PC-3 (cell line): ENCODE measurements at regions not wholly inside any gene's neighbourhood (a gene's known extent, or its start where the extent isn't known, plus 50 kb on each side); places are given as distances from the start of the nearest gene placed in this dataset.

ENCODE experiments used
- ATAC-seq: fragments of 200-7000 bp; cut with Tn5 transposase; 2 replicates; pipeline ENCODE4 v1.9.1; 2020; ENCODE audit warnings: mild to moderate bottlenecking, moderate library complexity
- BruUV-seq: library from RNA; stranded (reverse); fragments of 400-500 nt; replicated peaks from 2 replicates; lab custom pipeline; 2021; lab: Mats Ljungman, UMichigan
- CTCF ChIA-PET: fragments of 300-600 bp; sonication (Branson Sonifier 250); formaldehyde crosslinking; loops from one replicate; lab custom pipeline; 2022; ENCODE audit warnings: antibody characterized with exemption; lab: Charles Lee
- POLR2A ChIA-PET: fragments of 300-600 bp; sonication (Branson Sonifier 250); formaldehyde crosslinking; loops from one replicate; lab custom pipeline; 2022; ENCODE audit warnings: antibody characterized with exemption; ENCODE audit not compliant: unreplicated experiment; lab: Charles Lee
- DNase-seq: peaks from one replicate; pipeline ENCODE4 v3.0.0-alpha.2; 2015
- H2AFZ ChIP-seq: fragments of 300-600 bp; sonication (generic); 2 replicates; pipeline ENCODE4 v1.6.0; 2016; ENCODE audit warnings: antibody characterized with exemption, low read length
- H3F3A ChIP-seq: fragments of 300-600 bp; sonication (generic); one replicate; pipeline ENCODE4 v1.6.0; 2017; ENCODE audit warnings: antibody characterized with exemption, low read length, control low read depth, mild to moderate bottlenecking; ENCODE audit not compliant: unreplicated experiment
- H3K27ac ChIP-seq: fragments of 300-600 bp; sonication (generic); 2 replicates; pipeline ENCODE4 v1.5.1; 2016; ENCODE audit warnings: mild to moderate bottlenecking, low read length
- H3K27me3 ChIP-seq: fragments of 300-600 bp; sonication (generic); 2 replicates; pipeline ENCODE4 v1.6.1; 2016; ENCODE audit warnings: low read length, mixed read lengths
- H3K36me3 ChIP-seq: fragments of 300-600 bp; sonication (generic); 2 replicates; pipeline ENCODE4 v1.6.1; 2016; ENCODE audit warnings: low read depth, mixed run types, low read length, mixed read lengths
- H3K4me1 ChIP-seq: fragments of 300-600 bp; sonication (generic); 2 replicates; pipeline ENCODE4 v1.5.1; 2016; ENCODE audit warnings: low read length; ENCODE audit not compliant: insufficient read depth
- H3K4me2 ChIP-seq: fragments of 300-600 bp; sonication (generic); 2 replicates; pipeline ENCODE4 v1.6.0; 2016; ENCODE audit warnings: low read length
- H3K4me3 ChIP-seq: fragments of 300-600 bp; sonication (generic); 2 replicates; pipeline ENCODE4 v1.5.1; 2016; ENCODE audit warnings: mild to moderate bottlenecking, low read length, mixed read lengths
- H3K79me2 ChIP-seq: fragments of 300-600 bp; sonication (generic); 2 replicates; pipeline ENCODE4 v1.6.1; 2017; ENCODE audit warnings: low read length, mixed read lengths
- H3K9ac ChIP-seq: fragments of 300-600 bp; sonication (generic); 2 replicates; pipeline ENCODE4 v1.6.0; 2016; ENCODE audit warnings: mild to moderate bottlenecking, low read length
- H3K9me2 ChIP-seq: fragments of 300-600 bp; sonication (generic); replicated peaks from 2 replicates; pipeline ENCODE4 v1.6.1; 2016; ENCODE audit warnings: mixed run types, low read length, mixed read lengths
- H3K9me3 ChIP-seq: fragments of 300-600 bp; sonication (generic); 2 replicates; pipeline ENCODE4 v1.6.1; 2016; ENCODE audit warnings: low read length, mixed read lengths
- H4K20me1 ChIP-seq: fragments of 300-600 bp; sonication (generic); 2 replicates; pipeline ENCODE4 v1.6.1; 2016; ENCODE audit warnings: low read length, mixed read lengths
- CTCF ChIP-seq: fragments of 300-600 bp; sonication (generic); conservative IDR thresholded peaks from 2 replicates; pipeline ENCODE4 v1.5.1; 2017; ENCODE audit warnings: antibody characterized with exemption, low read depth, mild to moderate bottlenecking, low read length
- EZH2 ChIP-seq: fragments of 300-600 bp; sonication (generic); IDR thresholded peaks from one replicate; pipeline ENCODE4 v1.6.1; 2017; ENCODE audit warnings: antibody characterized with exemption, mild to moderate bottlenecking, low read length; ENCODE audit not compliant: unreplicated experiment
- EZH2phosphoT487 ChIP-seq: fragments of 300-600 bp; sonication (generic); IDR thresholded peaks from 2 replicates; pipeline ENCODE4 v1.6.1; 2018; ENCODE audit warnings: mild to moderate bottlenecking, antibody characterized with exemption, low read length, borderline replicate concordance
- intact Hi-C: fragments of 100-400 bp; cut with micrococcal nuclease; formaldehyde crosslinking; loops from 2 replicates; pipeline ENCODE4 v1.9.0; 2023

GRCh38 chr2:190136825-190137224, 74.3 kb upstream of the MSTN start:
- ATAC-seq (no peak), DNase-seq (no peak)
- Histone ChIP-seq H3K4me1 (no peaks in the 10 kb centered on the region), H3K9ac (no peak overlapping the region), H3K36me3 (no peaks in the 10 kb centered on the region), H4K20me1 (no peaks in the 10 kb centered on the region), H3F3A (no peaks in the 10 kb centered on the region), H3K4me2 (no peak overlapping the region), H3K9me3 (0 out of 2 replicates have a peak, but pooled peaks cover 5% of the 10 kb centered on the region), H3K4me3 (no peak overlapping the region), H3K9me2 (no peaks in the 10 kb centered on the region), H2AFZ (no peak overlapping the region), H3K27ac (no peak overlapping the region), H3K79me2 (no peaks in the 10 kb centered on the region), H3K27me3 (no peaks in the 10 kb centered on the region)
- BruUV-seq: no TSS peak
- TF ChIP-seq EZH2phosphoT487 (no peak), CTCF (no peak), EZH2 (no peak)
- POLR2A ChIA-PET: no interaction called here
- CTCF ChIA-PET: no interaction called here
- intact Hi-C loops: no loop called here

GRCh38 chr2:190136259-190136658, 73.7 kb upstream of the MSTN start:
- no TSS peak for BruUV-seq
- H3K4me3 ChIP-seq: no peak overlapping the region
- no peak overlapping the region for H3K9ac ChIP-seq
- no peaks in the 10 kb centered on the region for H3K27me3 ChIP-seq
- DNase-seq (no peak), ATAC-seq (no peak)
- no peak overlapping the region for H3K27ac ChIP-seq
- H4K20me1 ChIP-seq: no peaks in the 10 kb centered on the region
- intact Hi-C loops: no loop called here
- ChIA-PET POLR2A (no interaction called here), CTCF (no interaction called here)
- H3K79me2 ChIP-seq: no peaks in the 10 kb centered on the region
- no peaks in the 10 kb centered on the region for H3K4me1 ChIP-seq
- H3F3A ChIP-seq: no peaks in the 10 kb centered on the region
- no peak overlapping the region for H3K4me2 ChIP-seq
- H3K9me3 ChIP-seq: 0 out of 2 replicates have a peak, but pooled peaks cover 5% of the 10 kb centered on the region
- H2AFZ ChIP-seq: no peak overlapping the region
- TF ChIP-seq CTCF: no peak
- no peak for TF ChIP-seq EZH2phosphoT487
- no peak for TF ChIP-seq EZH2
- H3K9me2 ChIP-seq: no peaks in the 10 kb centered on the region
- H3K36me3 ChIP-seq: no peaks in the 10 kb centered on the region

- H3K4me2 ChIP-seq: no peak overlapping the region
- ChIA-PET CTCF (no interaction called here), POLR2A (no interaction called here)
- DNase-seq: no peak
- H3K9me3 ChIP-seq: no peaks in the 10 kb centered on the region
- TF ChIP-seq EZH2 (no peak), EZH2phosphoT487 (no peak), CTCF (no peak)
- no peak overlapping the region for H3K27ac ChIP-seq
- no peaks in the 10 kb centered on the region for H4K20me1 ChIP-seq
- H2AFZ ChIP-seq: no peak overlapping the region
- no peaks in the 10 kb centered on the region for H3K27me3 ChIP-seq
- intact Hi-C loops: no loop called here
- H3K4me3 ChIP-seq: no peak overlapping the region
- no peak overlapping the region for H3K9ac ChIP-seq
- no TSS peak for BruUV-seq
- H3K36me3 ChIP-seq: no peaks in the 10 kb centered on the region
- ATAC-seq: no peak
- H3K9me2 ChIP-seq: no peaks in the 10 kb centered on the region
- H3K4me1 ChIP-seq: no peaks in the 10 kb centered on the region
- no peaks in the 10 kb centered on the region for H3K79me2 ChIP-seq
- no peaks in the 10 kb centered on the region for H3F3A ChIP-seq
These were observed 67.1 kb upstream of the MSTN start for GRCh38 chr2:190129421-190130199.
